IPS DF 4.7 (cell line): ENCODE measurements at regions not wholly inside any gene's neighbourhood (a gene's known extent, or its start where the extent isn't known, plus 50 kb on each side); places are given as distances from the start of the nearest gene placed in this dataset.
"Not testable (repeated sequence)": the region's sequence is repeated elsewhere in the genome, so short reads cannot be mapped to it uniquely, and the experiment has no call there.

Source experiments
- DNase-seq: peaks from one replicate; pipeline ENCODE4 v3.0.0-alpha.2; 2013; ENCODE audit warnings: low spot score; ENCODE audit errors: extremely low read depth

DNA sequence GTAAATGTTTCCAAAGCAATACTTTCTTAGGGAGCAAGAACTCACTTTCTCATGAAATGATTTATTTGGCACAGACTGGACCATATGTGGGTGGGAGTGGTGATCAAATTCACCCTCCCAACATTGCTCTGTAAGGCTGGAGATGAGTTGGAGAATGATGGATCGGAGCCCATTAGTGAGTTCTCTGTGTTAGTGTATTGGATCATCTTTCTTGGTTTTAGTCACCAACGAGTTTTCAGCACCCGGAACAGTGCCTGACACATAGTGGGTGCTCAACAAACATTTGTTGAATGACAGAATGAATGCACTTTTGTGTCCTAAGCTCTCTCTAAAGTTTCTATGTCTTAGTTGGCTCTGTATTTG lies 104.5 kb upstream of the FAM20A start:
- DNase-seq: no peak

DNA sequence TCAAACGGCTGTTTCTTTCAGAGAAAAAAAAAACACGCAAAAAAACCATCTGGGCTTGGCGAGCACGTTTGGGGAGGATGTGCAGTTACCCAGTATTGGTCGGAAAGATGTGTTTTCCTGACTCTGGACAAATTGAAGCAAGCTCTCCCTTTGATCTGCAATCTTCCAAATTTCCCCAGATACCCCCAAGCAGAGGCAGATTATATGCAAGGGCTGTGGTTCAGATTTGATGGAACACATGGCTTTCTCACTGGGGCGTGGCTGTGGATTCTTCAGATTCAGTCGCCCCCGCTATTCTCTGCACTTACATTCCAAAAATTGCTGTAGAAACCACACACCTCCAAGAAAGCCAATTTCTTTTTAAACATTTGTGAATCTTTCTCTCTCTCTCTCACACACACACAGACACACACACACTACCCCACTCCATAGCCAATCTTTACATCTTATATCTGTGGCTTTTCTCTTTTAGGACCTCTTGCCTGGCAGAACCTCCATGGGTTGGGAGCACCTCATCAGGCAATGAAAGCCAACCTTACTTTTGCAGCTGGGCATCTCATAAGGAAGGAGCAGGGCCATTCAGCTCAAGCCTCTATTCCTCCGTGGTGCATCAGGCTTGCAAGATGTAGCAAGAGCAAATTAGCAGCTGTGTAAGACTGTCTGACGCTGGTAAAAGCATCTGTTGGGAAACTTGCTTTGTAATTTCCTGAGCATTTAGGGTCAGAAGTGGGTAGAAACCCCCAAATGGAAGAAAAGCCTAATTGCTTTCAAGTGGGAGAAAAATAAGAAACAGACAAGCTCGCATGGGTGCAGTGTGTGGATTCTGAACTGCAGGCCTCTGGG lies 103.9 kb upstream of the FAM20A start:
- no peak for DNase-seq

DNA sequence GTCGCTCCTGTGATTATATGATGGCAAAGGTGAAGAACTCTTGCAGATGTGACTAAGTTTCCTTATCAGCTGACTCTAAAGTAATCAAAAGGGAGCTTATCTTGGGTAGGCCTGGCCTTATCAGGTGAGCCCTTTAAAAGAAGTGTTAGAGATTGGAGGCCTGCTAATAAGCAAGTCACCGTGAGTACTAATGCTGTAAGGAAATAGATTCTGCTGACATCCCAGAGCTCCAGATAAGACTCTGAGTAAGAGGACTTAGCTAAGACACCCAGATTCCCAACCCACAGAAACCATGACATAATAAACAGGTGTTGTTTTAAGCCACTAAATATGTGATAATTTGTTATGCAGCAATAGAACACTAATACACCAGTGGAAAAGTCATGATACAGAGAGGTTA lies 99.9 kb upstream of the FAM20A start:
- DNase-seq: no peak

DNA sequence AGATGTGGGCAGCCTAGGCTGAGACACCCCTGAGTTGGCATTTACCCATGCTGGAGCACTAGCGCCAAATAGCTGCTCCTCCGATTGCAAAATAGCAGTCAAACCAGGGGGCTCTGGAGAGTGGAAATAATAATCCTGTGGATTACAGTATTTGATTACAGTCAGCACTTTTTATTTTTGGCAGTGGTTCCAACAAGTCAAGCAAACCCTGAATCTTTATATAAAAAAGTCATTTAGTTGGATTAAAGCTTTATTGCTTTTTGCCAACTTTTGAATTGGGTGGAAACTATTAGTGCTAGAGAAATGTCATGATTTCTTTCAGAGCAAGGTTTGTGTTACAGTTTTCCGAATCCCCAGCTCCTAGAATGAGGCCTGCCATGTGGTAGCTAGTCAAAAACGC lies 99.3 kb upstream of the FAM20A start:
- no peak for DNase-seq

DNA sequence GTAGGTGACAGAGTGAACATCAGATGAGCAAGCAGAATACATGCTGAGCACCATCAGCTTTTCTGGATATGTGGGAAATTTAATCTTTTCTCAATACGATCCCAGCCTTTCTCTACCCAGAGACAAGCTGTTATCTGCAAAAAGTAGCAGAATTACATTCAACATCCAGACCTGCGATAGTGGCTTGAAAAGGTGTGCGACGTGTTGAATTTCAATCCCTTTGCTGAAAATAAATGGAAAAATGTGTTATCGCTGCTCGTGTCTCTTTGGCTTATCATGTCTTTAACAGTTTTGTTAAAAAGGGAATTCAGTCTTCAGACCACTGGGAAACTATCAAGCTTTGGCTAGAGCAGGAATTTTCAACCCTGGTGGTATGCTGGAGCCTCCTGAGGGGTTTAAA lies 98.8 kb upstream of the FAM20A start:
- no peak for DNase-seq

DNA sequence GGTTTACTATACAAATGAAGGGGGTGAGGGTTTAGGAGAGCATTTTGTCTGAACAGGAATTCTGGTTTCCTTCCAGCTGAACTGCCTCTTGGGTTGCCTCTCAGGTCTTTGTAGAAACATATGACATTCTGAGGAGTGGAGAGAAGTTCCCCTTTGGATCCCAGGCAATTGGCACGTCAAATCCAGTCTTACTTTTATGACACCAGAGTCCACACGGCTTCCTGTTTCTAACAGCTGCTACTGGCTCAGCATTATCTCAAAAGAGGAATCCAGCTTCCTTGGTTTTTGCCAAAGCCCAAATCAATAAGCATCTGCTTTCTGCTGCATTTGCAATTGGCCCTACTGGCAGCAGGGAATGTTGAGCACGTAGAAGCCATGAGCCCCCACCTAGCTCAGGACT lies 97.6 kb upstream of the FAM20A start:
- no peak for DNase-seq

DNA sequence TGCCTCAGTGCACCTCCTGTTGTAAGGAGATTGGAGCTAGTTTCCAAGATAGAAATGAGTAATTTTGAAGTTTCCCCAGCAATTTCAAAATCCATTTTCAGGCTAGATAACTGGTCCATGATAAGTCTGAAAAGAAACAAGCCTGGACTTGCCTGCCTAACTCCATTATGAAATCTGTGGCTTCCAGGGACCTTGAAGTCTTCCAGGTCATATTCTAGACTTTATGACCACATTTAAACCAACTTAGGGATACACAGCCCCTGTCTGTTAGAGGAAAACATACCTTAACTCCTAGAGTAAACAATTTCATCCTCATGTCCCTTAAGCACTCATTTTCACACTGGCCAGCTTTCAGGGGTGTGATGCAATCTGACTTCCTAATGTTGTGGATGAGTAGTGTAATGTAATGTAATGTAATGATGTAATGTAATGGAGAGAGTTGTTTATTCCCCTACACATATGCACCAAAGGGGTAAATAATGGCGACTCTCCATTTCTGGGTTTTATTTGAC lies 96.7 kb upstream of the FAM20A start:
- no peak for DNase-seq

DNA sequence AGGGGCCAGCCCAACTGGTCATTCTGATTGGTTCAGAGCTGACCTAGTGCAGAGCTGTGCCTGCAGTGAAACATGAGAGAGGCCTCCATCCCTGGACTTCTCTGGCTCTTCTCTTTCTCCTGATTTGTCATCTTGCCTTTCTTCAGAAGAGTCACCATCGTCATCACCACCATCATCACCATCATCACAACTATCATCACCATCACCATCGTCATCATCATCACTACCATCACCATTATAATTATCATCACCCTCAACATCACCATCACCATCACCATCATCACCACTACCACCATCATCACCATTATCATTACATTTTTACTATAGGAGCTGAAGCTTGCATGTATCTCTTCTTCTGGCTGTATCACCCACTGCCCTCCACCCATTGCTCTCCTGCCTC lies 94.5 kb upstream of the FAM20A start:
- no peak for DNase-seq

DNA sequence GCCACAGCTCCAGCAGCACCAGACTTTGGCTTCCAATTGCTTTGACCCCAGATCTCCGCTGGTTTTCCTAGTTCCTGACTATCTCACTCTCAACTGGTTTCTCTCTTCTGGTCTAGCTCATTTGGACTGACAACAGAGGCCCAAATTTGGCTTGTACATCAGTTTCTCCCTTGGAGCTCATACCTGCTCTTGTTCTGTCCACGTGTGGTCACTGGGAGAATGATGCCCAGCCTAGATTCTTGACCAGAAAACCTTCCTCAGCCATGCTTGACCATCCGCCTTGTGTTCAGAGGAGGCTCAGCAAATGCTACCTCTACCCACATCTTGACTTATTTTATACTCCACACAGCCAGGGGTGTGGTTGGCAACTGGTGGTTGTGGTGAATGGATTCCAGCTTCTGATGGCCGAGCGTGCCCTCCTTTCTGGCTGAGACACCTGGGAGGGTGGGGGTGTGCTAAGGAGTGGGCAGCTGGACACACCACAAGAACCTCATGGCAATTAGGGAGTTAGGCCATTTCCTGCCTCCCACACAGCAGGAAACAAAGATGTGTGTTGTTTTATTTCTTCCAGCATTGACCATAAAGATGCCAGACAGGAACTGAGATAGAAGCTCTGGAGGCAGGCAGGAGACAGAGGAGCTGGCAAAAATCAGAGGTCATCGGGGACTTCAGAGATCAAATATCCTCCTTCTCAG lies 93.8 kb upstream of the FAM20A start:
- no peak for DNase-seq

DNA sequence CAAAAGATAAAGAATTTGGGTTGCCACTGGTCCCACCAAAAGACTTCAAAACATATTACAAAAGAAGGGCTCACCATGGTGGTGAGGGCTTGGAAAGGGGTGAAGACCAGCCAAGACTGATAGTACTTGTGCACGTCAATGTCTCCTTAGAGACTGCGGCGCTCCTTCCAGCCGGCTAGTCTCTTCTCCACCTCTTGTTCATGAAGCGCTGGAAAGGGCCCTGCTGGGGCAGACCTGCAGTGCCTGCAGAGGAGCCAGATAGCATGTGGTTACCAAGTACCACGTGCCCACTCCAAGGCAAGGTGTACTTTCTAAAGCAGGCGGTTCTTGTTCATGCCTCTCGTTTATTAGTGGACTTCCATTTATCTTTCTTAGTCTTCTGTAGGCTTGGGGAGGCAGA lies 92.7 kb upstream of the FAM20A start:
- no peak for DNase-seq

DNA sequence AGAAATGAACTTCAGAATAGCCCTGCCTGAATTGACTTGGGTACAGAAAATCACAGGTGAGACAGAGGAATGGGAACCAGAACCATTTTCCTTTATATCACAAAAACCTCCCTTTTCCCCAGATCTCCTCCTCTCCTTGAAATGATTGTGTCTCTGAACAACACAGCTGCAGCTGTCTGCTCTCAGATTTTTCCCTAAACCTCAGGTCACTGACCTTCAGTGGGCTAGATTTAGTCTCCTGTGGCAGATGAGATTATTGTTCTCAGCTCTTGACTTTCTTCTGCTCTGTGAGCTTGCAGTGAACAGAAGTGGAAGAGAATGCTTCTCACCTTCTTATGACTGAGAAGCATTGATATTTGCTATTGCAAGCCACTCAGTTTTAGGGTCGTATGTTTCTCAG lies 92.3 kb upstream of the FAM20A start:
- DNase-seq: no peak

DNA sequence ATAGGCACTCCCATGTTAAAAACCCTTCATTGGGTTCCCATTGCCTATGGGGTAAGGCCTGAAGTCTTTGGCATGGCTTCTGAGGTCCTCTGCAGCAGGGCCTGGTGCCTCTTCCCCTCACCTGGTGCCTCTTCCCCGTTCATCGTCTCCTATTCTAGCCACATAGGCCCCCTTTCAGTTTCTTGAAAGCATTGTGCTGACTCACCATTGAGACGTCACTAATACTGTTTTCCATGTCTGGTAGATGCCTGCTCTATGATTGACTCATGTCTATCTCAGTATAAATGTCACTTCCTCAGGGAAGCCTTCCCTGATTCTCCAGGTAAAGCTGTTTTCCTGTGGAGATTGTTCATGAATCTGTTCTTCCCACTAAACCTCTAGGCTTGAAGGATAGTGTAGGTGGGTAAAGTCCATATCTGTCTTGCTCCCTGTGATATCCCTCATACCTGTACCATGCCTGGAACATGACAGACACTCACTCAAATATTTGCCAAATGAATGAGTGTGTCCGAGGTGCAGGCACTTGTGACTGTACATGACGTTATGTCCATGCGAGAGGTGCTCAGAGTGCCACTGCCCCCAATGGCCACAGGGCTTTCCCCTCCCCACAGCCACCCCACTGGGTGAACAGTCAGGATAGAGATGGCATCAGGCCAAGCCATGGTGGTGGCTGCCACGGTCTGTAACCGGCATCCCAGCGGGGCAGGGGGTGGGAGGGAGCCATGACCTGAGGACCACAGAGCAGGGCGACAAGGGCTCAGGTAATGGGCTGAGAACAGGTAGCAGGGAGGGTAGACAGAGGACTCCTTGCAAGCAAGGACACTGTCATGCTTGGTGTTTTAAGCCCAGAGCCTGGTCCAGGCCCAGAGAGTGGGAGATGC lies 85.2 kb upstream of the FAM20A start:
- no peak for DNase-seq

DNA sequence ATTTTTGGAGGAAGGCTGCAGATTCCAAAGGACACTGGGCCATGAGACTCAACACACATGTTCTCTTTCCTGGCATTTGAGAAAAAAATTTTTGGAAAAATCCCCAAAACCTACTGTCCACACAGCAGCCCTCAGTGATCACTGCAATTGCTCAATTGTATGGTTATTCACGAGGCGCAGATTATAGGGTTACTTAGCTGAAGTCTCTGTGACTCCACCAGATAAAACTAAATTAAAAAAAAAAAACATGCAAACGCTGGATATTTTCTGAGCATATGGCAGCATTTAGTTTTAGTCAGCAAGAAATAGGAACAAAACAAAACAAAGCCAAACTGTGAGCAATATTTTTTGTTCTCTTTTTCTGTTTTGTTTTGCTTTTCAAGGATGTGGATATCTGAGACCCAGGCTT lies 83.8 kb upstream of the FAM20A start:
- no peak for DNase-seq

DNA sequence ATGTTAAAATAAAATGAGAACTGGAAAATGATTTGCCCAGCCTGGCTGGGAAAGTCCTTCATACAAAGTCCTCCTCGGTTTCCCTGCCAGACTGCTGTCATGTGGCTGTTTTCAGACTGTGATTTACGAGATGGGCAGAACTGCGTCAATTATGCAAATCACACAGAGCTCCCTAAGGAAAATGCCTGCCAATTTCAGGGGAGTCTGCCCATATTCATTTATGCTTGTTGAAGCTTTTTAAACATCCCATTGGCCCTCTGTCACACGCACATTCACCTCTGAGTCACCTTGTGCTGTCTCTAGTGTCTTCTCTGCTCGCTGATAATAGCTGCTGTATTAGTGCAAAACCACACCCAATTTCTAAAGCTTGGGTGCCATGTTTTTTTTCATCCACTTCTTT lies 81.7 kb upstream of the FAM20A start:
- DNase-seq: no peak

DNA sequence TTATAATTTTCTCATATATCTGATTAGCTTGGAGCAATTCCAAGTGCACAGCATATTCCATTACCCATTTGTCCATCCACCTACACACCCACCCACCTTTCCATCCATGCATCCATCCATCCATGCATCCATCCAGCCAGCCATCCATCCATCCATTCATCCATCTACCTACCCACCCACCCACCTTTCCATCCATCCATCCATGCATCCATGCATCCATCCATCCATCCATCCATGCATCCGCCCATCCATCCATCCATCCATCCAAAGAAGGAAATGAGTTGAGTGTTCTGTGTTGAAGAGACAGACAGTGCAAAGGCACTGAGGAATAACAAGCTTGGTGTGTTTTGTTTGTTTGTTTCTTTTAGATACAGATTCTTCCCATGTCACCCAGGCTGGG lies 78.7 kb upstream of the FAM20A start:
- DNase-seq: no peak

DNA sequence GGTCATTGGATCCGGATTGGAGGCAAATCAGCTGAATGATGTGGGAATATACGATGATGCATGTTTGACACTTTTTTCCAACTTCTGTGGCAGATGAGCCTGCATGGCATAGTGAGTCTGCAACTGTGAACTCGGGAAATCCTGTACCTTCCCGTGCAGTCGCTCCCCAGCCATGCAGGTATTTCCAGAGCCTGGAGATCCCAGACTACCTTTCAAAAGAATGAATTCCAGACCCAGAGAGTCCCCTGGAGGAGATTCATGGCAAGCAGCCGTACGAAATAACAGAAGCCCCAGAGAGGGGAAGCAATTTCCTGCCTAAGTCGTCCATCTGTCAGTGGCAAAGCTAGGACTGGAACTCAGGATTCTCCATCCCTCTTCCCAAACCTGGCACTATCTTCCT lies 75.7 kb upstream of the FAM20A start:
- no peak for DNase-seq

DNA sequence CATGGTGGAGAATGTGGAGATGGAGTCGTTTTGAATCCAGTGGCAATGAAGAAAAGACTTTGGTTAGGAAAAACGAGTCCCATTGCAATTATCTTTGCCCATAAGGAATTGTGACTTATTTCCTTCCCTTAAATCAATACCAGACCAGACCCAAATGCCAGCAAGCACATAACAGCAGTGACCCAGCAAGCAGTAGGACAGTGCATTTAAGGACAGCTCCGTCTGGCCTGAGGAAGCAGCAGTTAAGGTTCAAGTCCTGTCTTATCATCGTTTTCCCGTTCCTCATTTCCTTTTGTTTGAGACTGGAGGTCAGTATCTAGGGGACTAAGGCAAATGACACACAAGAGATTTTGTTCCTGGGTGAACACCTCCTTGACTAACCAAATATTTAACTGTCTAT lies 74.6 kb upstream of the FAM20A start:
- DNase-seq: no peak

DNA sequence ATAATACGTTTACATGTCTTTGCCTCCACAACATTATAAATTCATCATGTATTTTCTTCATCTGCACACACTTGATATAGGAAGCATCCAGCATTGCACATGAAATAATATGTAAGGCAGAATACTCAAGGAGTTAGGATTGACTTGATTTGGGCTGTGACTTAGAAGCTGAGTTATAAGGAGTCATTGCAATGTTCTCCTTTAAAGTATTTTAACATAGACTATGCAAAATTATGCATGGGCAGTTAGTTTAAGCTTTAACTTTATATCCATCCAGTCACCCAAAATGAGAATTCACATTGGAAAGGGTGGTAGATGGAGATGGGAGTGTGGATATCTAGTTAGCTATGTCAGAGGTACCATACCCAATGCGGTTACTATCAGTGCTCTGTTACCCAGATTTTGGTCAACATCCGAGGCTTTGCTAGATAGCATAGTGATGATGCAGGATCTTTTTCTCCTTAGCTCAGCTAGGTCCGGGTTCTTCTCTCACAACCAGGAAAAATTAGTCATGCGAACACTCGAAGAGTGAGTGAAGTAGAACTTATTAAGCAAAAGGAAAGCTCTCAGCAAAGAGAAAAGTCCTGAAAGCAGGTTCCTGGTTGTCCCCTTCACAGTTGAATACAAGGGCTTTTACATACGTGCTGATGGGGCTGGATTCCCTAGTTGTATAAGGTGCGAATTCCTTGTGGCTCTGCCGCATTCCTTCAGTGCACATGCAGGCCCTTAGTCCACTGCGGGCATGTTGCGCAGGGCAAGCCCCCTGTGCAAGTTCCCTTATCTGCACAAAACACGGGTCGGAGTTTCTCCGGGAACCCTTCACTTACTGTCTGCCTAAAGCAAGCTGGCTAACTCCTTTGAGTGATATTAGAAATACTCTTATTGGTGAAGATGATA lies 73.1 kb upstream of the FAM20A start:
- no peak for DNase-seq

DNA sequence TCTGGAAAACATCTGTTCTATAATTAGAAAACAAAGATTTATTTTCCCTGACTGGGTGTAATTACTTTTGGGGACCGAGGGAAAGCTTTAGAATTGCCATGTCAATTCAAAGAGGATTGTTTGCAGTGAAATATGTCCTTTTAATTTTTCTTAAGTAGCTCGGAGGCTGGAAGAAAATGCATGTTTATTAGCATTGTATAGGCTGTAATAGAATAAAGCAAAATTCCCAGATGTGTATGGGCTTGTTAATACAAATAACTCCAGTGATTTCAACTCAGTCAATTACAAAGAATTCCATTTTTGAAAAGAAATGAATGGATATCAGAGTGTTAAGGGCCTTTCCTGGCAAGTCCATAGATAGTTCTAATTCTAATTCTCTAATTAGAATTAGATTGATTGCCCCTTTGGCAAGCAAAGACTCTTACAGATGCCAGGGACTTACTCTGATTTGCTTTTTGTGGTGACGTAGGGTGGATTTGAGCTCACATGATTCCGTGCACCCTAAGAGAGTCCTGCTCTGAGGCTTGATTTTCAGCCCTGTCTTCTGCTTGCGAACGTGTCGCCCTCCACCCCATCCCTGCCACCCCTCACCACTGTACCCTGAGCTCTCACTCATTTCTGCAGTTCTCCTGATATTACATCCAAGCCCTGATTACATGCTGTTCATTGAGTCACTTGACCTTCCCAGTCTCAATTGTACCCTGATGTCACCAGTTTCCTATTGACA lies 70.0 kb upstream of the FAM20A start:
- DNase-seq: no peak

DNA sequence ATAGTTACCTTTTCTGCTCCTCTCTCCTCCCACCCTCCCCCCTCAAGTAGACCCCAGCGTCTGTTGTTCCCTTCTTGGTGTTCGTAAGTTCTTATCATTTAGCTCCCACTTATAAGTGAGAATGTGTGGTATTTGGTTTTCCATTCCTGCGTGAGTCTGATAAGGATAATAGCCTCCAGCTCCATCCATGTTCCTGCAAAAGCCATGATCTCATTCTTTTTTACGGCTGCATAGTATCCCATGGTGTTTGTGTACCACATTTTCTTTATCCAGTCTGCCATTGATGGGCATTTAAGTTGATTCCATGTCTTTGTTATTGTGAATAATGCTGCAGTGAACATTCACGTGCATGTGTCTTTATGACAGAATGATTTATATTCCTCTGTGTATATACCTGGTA lies 65.3 kb upstream of the FAM20A start:
- DNase-seq: not testable (repeated sequence)
